ENCODE measurements at regions not wholly inside any gene's neighbourhood (a gene's known extent, or its start where the extent isn't known, plus 50 kb on each side); places are given as distances from the start of the nearest gene placed in this dataset.

DNA sequence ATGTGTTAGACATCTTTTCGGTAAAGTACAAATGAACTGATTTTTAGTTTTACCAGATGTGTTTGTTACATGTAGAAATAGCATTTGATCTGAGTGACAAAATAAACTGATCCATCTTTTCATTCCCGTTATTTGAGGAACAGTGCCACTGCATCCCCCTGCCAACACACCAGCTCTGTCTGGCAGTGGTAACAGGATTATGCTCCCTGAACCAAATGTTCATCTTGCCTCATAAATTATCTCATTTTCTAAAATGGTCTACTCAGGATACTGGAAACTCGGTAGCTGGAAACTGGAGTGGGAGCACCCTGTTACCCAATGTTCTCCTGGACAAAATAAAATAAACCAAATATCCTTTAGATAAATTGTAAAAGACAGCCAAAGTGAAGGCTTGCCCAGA lies 171.6 kb downstream of the FAT4 start (continued):
- TF ChIP-seq JUND (IDR thresholded peaks at IDR 0.05) = no peak
- no peak for TF ChIP-seq GABPA (IDR thresholded peaks at IDR 0.05 in 1 of 2, conservative IDR thresholded peaks at IDR 0.05 in 1 of 2)
- TF ChIP-seq ATF3 (IDR thresholded peaks at IDR 0.05) = no peak
- TF ChIP-seq RAD21 (IDR thresholded peaks at IDR 0.05) = no peak
- TF ChIP-seq, protein P1, sequence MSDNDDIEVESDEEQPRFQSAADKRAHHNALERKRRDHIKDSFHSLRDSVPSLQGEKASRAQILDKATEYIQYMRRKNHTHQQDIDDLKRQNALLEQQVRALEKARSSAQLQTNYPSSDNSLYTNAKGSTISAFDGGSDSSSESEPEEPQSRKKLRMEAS (IDR thresholded peaks at IDR 0.05) = no peak
- TF ChIP-seq FOXA1 (IDR thresholded peaks at IDR 0.05) = no peak

- Histone ChIP-seq H3K27me3 (ENCODE audit: control insufficient read depth in 4 of 4, insufficient read depth in 4 of 4, low read length in 3 of 4) (no peaks in the 10 kb centered on the region), H3K4me1 (ENCODE audit: control insufficient read depth in 4 of 4, insufficient read depth in 4 of 4, low read length in 3 of 4) (no peaks in the 10 kb centered on the region), H3K4me3 (ENCODE audit: low read depth in 1 of 3, low read length in 3 of 3) (no peak overlapping the region), H3K9ac (ENCODE audit: low read depth in 1 of 2, low read length in 2 of 2) (no peak overlapping the region), H3K27ac (ENCODE audit: low read depth in 1 of 2, low read length in 2 of 2) (no peak overlapping the region), H3K36me3 (ENCODE audit: control insufficient read depth in 4 of 4, insufficient read depth in 3 of 4, low read depth in 1 of 4, low read length in 3 of 4) (peaks cover 0 to 19% (median 7%) of the 10 kb centered on the region in 4 donors), H3K9me3 (ENCODE audit: control insufficient read depth in 4 of 4, low read length in 3 of 4) (no peaks in the 10 kb centered on the region)
- 93% methylated on average over 15 of the region's 15 CpGs for WGBS
- no peak for DNase-seq (ENCODE audit: low spot score)
- TF ChIP-seq GABPA (IDR thresholded peaks at IDR 0.05 in 1 of 2, conservative IDR thresholded peaks at IDR 0.05 in 1 of 2) (no peak), REST (IDR thresholded peaks at IDR 0.05) (no peak), YY1 (IDR thresholded peaks at IDR 0.05) (no peak)
These were observed 175.4 kb downstream of the FAT4 start for GRCh38 chr4:125489952-125490690.

- H3K27ac ChIP-seq (ENCODE audit: low read depth in 1 of 2, low read length in 2 of 2) = no peak overlapping the region
- no peak for DNase-seq (ENCODE audit: low spot score)
- H3K4me3 ChIP-seq (ENCODE audit: low read depth in 1 of 3, low read length in 3 of 3) = no peak overlapping the region
- TF ChIP-seq, protein P1 (IDR thresholded peaks at IDR 0.05) = no peak
- TF ChIP-seq GABPA (IDR thresholded peaks at IDR 0.05 in 1 of 2, conservative IDR thresholded peaks at IDR 0.05 in 1 of 2) = no peak
- TF ChIP-seq, protein P2, sequence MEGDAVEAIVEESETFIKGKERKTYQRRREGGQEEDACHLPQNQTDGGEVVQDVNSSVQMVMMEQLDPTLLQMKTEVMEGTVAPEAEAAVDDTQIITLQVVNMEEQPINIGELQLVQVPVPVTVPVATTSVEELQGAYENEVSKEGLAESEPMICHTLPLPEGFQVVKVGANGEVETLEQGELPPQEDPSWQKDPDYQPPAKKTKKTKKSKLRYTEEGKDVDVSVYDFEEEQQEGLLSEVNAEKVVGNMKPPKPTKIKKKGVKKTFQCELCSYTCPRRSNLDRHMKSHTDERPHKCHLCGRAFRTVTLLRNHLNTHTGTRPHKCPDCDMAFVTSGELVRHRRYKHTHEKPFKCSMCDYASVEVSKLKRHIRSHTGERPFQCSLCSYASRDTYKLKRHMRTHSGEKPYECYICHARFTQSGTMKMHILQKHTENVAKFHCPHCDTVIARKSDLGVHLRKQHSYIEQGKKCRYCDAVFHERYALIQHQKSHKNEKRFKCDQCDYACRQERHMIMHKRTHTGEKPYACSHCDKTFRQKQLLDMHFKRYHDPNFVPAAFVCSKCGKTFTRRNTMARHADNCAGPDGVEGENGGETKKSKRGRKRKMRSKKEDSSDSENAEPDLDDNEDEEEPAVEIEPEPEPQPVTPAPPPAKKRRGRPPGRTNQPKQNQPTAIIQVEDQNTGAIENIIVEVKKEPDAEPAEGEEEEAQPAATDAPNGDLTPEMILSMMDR (IDR thresholded peaks at IDR 0.05; ENCODE audit: low read depth, low read length, missing input control) = no peak
- TF ChIP-seq RAD21 (IDR thresholded peaks at IDR 0.05) = no peak
- TF ChIP-seq EGR1 (IDR thresholded peaks at IDR 0.05; ENCODE audit: low read depth in 2 of 2) = no peak
- TF ChIP-seq ATF3 (IDR thresholded peaks at IDR 0.05) = no peak
- no peak for TF ChIP-seq JUND (IDR thresholded peaks at IDR 0.05)
- no peak for TF ChIP-seq NR2F2 (IDR thresholded peaks at IDR 0.05)
- no peak for TF ChIP-seq TAF1 (conservative IDR thresholded peaks at IDR 0.05)
- TF ChIP-seq HNF4G (IDR thresholded peaks at IDR 0.05) = no peak
- no peak for TF ChIP-seq RXRA (IDR thresholded peaks at IDR 0.05)
- no peak for TF ChIP-seq SP1 (IDR thresholded peaks at IDR 0.05)
- H3K36me3 ChIP-seq (ENCODE audit: control insufficient read depth in 4 of 4, insufficient read depth in 3 of 4, low read depth in 1 of 4, low read length in 3 of 4) = peaks cover 0 to 14% (median 6%) of the 10 kb centered on the region in 4 donors
- WGBS = 95% methylated on average over 1 of the region's 1 CpG
- no peaks in the 10 kb centered on the region for H3K4me1 ChIP-seq (ENCODE audit: control insufficient read depth in 4 of 4, insufficient read depth in 4 of 4, low read length in 3 of 4)
- no peaks in the 10 kb centered on the region for H3K9me3 ChIP-seq (ENCODE audit: control insufficient read depth in 4 of 4, low read length in 3 of 4)
- no peaks in the 10 kb centered on the region for H3K27me3 ChIP-seq (ENCODE audit: control insufficient read depth in 4 of 4, insufficient read depth in 4 of 4, low read length in 3 of 4)
- H3K9ac ChIP-seq (ENCODE audit: low read depth in 1 of 2, low read length in 2 of 2) = no peak overlapping the region
These were observed 178.2 kb downstream of the FAT4 start for GRCh38 chr4:125492957-125493356.
